Ovary (tissue), 7 donors: ENCODE measurements at regions not wholly inside any gene's neighbourhood (a gene's known extent, or its start where the extent isn't known, plus 50 kb on each side); places are given as distances from the start of the nearest gene placed in this dataset.
"Not testable (repeated sequence)": the region's sequence is repeated elsewhere in the genome, so short reads cannot be mapped to it uniquely, and the experiment has no call there.

Experiments used
- DNase-seq, 5 donors: peaks; one replicate each; pipeline ENCODE4 v3.0.0-alpha.2; 2019 to 2020
- H3K27ac ChIP-seq, 2 donors: fragments of 200-600 bp; one replicate each; pipeline versions ENCODE4 v1.5.1 to v1.8.0; 2019 to 2022
- H3K27me3 ChIP-seq: fragments of 200-600 bp; one replicate; pipeline ENCODE4 v1.8.0; 2022
- H3K36me3 ChIP-seq: fragments of 200-600 bp; sonication (generic); one replicate; pipeline ENCODE4 v1.5.1; 2019
- H3K4me1 ChIP-seq: one replicate; pipeline ENCODE4 v1.8.1; 2013; ENCODE audit warnings: mild to moderate bottlenecking, moderate library complexity; ENCODE audit not compliant: insufficient read depth
- H3K4me3 ChIP-seq: fragments of 200-600 bp; sonication (generic); one replicate; pipeline ENCODE4 v1.5.1; 2017
- H3K9me3 ChIP-seq, 2 donors: fragments of 200-600 bp in 1 of 2; sonication (generic) in 1 of 2; one replicate each; pipeline versions ENCODE4 v1.5.1 to v1.8.1; 2013 to 2019; ENCODE audit warnings: mild to moderate bottlenecking in 1 of 2, moderate library complexity in 1 of 2
- EP300 ChIP-seq: sonication (generic); formaldehyde crosslinking; IDR thresholded peaks from one replicate; pipeline ENCODE4 v1.6.1; 2017; ENCODE audit warnings: antibody characterized with exemption
- POLR2A ChIP-seq: fragments of 450-650 bp; IDR thresholded peaks from one replicate; pipeline ENCODE4 v1.6.1; 2017; ENCODE audit warnings: antibody characterized with exemption, mild to moderate bottlenecking, moderate library complexity
- WGBS, 3 donors: extraction: QIAGEN DNeasy Blood & Tissue Kit in 1 of 3; methylation state at CpG; one replicate each; pipeline versions ENCODE4 v1.1.5 to v1.1.7; 2013 to 2017; 5-methylcytosine and 5-hydroxymethylcytosine counted together
- intact Hi-C, 4 donors: fragments of 100-400 bp; cut with DNase I; formaldehyde crosslinking; loops; one replicate each; pipeline versions ENCODE4 v1.11.0 to v1.15.1; 2022 to 2023
- TF ChIP-seq, protein P1 (sequence below), 3 donors: fragments of 450-650 bp in 2 of 3; fragments of 200-600 bp in 1 of 3; IDR thresholded peaks; one replicate each; pipeline versions ENCODE4 v1.5.1 to v1.8.0; 2016 to 2022; ENCODE audit warnings: antibody characterized with exemption in 3 of 3, mild to moderate bottlenecking in 1 of 3
- donor health status: DM: no; HTN: no; CAD: no; lungs with moderate emphysema.
- donor health status: DM: no; HTN: no; CAD: no.
- donor health status: Bipolar disorder and iron deficiency.
- donor health status: DM: no; HTN: no; CAD: no.
- donor health status: DM: yes; HTN: yes; CAD: no.

DNA sequence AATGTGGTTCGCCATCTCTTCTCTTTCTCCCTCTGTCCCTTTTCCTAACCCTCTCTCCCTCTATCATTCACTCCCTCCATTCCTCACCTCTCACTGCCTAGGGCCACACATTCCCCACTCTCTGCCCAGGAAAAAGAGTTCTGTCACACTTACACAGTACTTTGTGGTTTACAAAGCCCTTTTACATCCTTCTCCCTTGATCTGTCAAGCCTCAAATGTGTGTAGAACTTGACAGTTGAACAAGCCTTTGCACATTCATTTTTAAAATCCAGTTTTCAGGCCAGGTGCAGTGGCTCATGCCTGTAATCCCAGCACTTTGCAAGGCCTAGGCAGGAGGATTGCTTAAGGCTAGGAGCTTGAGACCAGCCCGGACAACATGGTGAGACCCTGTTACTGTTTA is 156.3 kb downstream of the VSIG4 start:
- H3K4me3 ChIP-seq = no peak overlapping the region
- H3K27me3 ChIP-seq = no peaks in the 10 kb centered on the region
- 62 to 81% (median 76%) methylated on average over 2 of the region's 2 CpGs for WGBS, 3 donors
- no peaks in the 10 kb centered on the region for H3K36me3 ChIP-seq
- TF ChIP-seq POLR2A (no peak), EP300 (no peak)
- TF ChIP-seq, protein P1, sequence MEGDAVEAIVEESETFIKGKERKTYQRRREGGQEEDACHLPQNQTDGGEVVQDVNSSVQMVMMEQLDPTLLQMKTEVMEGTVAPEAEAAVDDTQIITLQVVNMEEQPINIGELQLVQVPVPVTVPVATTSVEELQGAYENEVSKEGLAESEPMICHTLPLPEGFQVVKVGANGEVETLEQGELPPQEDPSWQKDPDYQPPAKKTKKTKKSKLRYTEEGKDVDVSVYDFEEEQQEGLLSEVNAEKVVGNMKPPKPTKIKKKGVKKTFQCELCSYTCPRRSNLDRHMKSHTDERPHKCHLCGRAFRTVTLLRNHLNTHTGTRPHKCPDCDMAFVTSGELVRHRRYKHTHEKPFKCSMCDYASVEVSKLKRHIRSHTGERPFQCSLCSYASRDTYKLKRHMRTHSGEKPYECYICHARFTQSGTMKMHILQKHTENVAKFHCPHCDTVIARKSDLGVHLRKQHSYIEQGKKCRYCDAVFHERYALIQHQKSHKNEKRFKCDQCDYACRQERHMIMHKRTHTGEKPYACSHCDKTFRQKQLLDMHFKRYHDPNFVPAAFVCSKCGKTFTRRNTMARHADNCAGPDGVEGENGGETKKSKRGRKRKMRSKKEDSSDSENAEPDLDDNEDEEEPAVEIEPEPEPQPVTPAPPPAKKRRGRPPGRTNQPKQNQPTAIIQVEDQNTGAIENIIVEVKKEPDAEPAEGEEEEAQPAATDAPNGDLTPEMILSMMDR (IDR thresholded peaks at IDR 0.05) = no peak
- no peaks in the 10 kb centered on the region for H3K4me1 ChIP-seq
- no peaks in the 10 kb centered on the region for H3K9me3 ChIP-seq
- no peak for DNase-seq
- H3K27ac ChIP-seq = no peak overlapping the region
- intact Hi-C loops = no loop called here

DNA sequence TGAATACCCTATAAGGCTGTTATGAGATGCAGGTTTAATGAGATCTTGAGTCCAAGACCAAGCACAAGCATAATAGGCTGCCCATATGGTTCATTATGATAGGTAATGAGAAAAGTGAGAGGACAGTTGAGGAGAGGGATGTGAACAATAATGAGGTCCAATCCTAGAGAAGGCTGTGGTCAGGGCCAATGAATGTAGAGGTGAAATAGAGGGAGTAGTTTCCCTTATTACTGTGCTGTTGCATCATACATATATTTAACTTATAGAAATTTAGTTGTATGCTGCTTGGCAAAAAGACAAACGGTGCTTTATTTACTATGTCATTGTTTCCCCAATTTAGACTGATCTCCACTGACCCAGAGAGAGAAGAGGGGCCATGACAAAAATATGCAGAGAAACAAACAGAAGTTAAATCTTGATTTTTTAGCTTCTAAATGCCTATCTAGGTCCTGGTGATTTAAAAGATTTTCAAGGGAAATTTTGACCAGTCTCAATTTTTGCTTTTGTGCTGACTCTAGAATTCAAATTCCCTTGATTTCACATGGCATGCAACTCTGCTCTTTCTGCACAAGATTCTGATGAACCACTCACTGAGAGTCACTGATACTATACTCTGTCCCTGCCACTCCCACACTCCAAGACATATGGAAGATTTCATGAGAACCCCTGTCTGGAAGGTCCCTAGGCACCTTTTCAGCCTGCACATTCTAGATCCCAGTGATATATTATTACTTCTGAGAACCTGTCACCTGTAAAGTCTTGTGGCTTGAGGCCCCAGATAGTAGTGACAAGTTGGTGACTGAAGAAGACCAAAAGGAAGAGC is 159.7 kb downstream of the VSIG4 start:
- H3K27ac ChIP-seq = no peak overlapping the region
- H3K9me3 ChIP-seq = no peaks in the 10 kb centered on the region
- no peak overlapping the region for H3K4me3 ChIP-seq
- H3K27me3 ChIP-seq = no peaks in the 10 kb centered on the region
- TF ChIP-seq, protein P1 (IDR thresholded peaks at IDR 0.05) = no peak
- no peak for TF ChIP-seq POLR2A
- TF ChIP-seq EP300 = no peak
- DNase-seq = no peak
- no peaks in the 10 kb centered on the region for H3K36me3 ChIP-seq
- WGBS, 3 donors = 51 to 65% (median 61%) methylated on average over 1 of the region's 1 CpG
- intact Hi-C loops = loop anchor here in 1 of 4 donors (10.0 kb wide), 1 partner anchor 1485 kb away; the partner anchor contains the start of gene MTMR8
- no peaks in the 10 kb centered on the region for H3K4me1 ChIP-seq

DNA sequence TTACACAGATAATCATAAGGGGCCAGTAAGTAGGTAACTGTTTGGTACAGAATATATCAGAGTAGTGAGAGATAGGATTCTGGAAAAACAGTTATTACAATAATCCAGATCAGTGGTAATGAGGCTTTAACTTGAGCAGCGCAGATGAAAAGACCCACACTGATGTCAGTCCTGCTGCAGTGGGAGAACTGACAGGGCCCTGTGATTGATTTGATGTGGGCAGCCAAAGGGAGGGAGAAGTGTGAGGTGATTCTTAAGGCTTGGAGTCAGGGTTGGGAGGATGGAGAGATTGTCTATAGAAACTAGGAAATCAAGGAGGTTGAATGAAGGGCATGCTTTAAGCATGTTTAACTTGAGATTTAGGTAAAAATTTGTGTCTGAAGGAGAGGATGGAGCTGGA is 161.4 kb downstream of the VSIG4 start:
- H3K4me1 ChIP-seq = no peaks in the 10 kb centered on the region
- H3K27me3 ChIP-seq = no peaks in the 10 kb centered on the region
- H3K36me3 ChIP-seq = no peaks in the 10 kb centered on the region
- 54 to 68% (median 67%) methylated on average over 1 of the region's 1 CpG for WGBS, 3 donors
- H3K9me3 ChIP-seq = no peaks in the 10 kb centered on the region
- H3K4me3 ChIP-seq = no peak overlapping the region
- TF ChIP-seq POLR2A = no peak
- TF ChIP-seq, protein P1 (IDR thresholded peaks at IDR 0.05) = no peak
- TF ChIP-seq EP300 = no peak
- H3K27ac ChIP-seq = no peak overlapping the region
- DNase-seq = no peak
- intact Hi-C loops = loop anchor here in 1 of 4 donors (10.0 kb wide), 1 partner anchor 1484 kb away; the partner anchor contains the start of gene MTMR8

DNA sequence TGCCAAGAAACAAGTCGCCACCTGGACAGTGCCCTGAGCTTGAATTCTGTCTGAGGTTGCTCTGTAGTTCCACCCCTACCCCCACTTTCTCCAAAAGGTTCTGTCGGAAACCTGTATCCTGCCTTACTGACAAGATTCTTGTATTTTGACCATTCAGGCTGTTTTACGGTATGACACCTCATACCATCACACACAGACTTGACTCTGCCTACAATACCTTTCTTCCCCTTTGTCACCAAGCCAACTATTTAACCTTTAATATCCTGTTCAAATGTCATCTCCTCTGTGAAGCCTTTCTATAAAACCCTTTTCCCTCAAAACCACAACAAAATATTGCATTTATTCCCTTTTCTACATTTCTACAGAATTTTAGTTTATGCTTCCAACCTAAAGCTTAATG is 161.9 kb downstream of the VSIG4 start:
- H3K27me3 ChIP-seq = no peaks in the 10 kb centered on the region
- TF ChIP-seq, protein P1 (IDR thresholded peaks at IDR 0.05) = no peak
- TF ChIP-seq EP300 (no peak), POLR2A (no peak)
- no peaks in the 10 kb centered on the region for H3K36me3 ChIP-seq

DNA sequence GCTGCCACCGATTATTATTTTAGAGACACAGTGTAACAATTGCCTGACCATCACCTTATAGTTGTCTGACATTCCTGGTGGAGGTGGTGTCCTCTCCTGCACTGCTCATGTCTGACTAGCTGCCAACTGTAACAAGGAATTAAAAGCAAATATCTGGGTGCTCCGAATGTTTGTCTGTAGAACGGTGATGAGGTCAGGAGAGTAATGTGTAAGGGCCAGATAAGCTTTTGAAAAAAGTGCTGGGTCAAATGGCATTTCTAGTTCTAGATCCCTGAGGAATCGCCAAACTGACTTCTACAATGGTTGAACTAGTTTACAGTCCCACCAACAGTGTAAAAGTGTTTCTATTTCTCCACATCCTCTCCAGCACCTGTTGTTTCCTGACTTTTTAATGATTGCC is 164.3 kb downstream of the VSIG4 start:
- not testable (repeated sequence) for H3K4me1 ChIP-seq, H3K27ac ChIP-seq, H3K9me3 ChIP-seq, H3K4me3 ChIP-seq, H3K27me3 ChIP-seq, H3K36me3 ChIP-seq, DNase-seq
- WGBS, 3 donors = 68 to 79% (median 76%) methylated on average over 4 of the region's 4 CpGs
- intact Hi-C loops = loop anchor here in 1 of 4 donors (10.0 kb wide), 1 partner anchor 1481 kb away; the partner anchor contains the start of gene MTMR8

More for the DNA sequence above, 161.9 kb downstream of the VSIG4 start:
- WGBS, 3 donors = 54 to 67% (median 64%) methylated on average over 3 of the region's 3 CpGs
- Histone ChIP-seq H3K4me1 (no peaks in the 10 kb centered on the region), H3K4me3 (no peak overlapping the region), H3K27ac (no peak overlapping the region), H3K9me3 (no peaks in the 10 kb centered on the region)
- intact Hi-C loops = loop anchor here in 1 of 4 donors (10.0 kb wide), 1 partner anchor 1483 kb away; the partner anchor contains the start of gene MTMR8
- no peak for DNase-seq
